Uterus (tissue), 3 donors: ENCODE measurements at regions not wholly inside any gene's neighbourhood (a gene's known extent, or its start where the extent isn't known, plus 50 kb on each side); places are given as distances from the start of the nearest gene placed in this dataset.

ENCODE experiments used
- DNase-seq, 2 donors: peaks; one replicate each; pipeline ENCODE4 v3.0.0-alpha.2; 2019 to 2020
- H3K27ac ChIP-seq, 2 donors: fragments of 200-600 bp; sonication (generic); 1 replicate in 1 of 2; 2 replicates in 1 of 2; pipeline ENCODE4 v1.5.1; 2016 to 2018
- H3K27me3 ChIP-seq, 2 donors: fragments of 200-600 bp; sonication (generic); one replicate each; pipeline ENCODE4 v1.5.1; 2018 to 2019; ENCODE audit warnings: control low read depth in 1 of 2
- H3K36me3 ChIP-seq, 2 donors: fragments of 200-600 bp; sonication (generic); one replicate each; pipeline ENCODE4 v1.5.1; 2019; ENCODE audit warnings: control low read depth in 1 of 2
- H3K4me1 ChIP-seq, 2 donors: fragments of 200-600 bp; sonication (generic); one replicate each; pipeline ENCODE4 v1.5.1; 2018 to 2019; ENCODE audit warnings: control low read depth in 1 of 2
- H3K4me3 ChIP-seq, 2 donors: fragments of 200-600 bp; sonication (generic); 1 replicate in 1 of 2; 2 replicates in 1 of 2; pipeline ENCODE4 v1.5.1; 2018 to 2019; ENCODE audit warnings: mild to moderate bottlenecking in 1 of 2
- H3K9me3 ChIP-seq, 2 donors: fragments of 200-600 bp; sonication (generic); one replicate each; pipeline ENCODE4 v1.5.1; 2019; ENCODE audit warnings: control low read depth in 1 of 2
- CTCF ChIP-seq, 4 experiments: fragments of 200-600 bp in 2 of 4; fragments of 450-650 bp in 2 of 4; sonication (generic) in 2 of 4; IDR thresholded peaks; one replicate each; pipeline ENCODE4 v1.5.1; 2016 to 2019; ENCODE audit warnings: antibody characterized with exemption in 4 of 4, mild to moderate bottlenecking in 2 of 4, moderate library complexity in 1 of 4
- POLR2A ChIP-seq, 2 donors: fragments of 450-650 bp; IDR thresholded peaks; one replicate each; pipeline ENCODE4 v1.6.1; 2016; ENCODE audit warnings: antibody characterized with exemption in 2 of 2, mild to moderate bottlenecking in 1 of 2, moderate library complexity in 1 of 2
- intact Hi-C: fragments of 100-400 bp; cut with DNase I; formaldehyde crosslinking; loops from one replicate; pipeline ENCODE4 v1.15.1; 2023; ENCODE audit warnings: low total_unique reads
- donor health status: DM: yes; HTN: yes; CAD: no.

- intact Hi-C loops = no loop called here
- H3K4me3 ChIP-seq = no peak overlapping the region
- H3K27ac ChIP-seq = no peak overlapping the region
- no peaks in the 10 kb centered on the region for H3K4me1 ChIP-seq
- no peak for DNase-seq
- TF ChIP-seq CTCF (IDR thresholded peaks at IDR 0.05) (no peak), POLR2A (IDR thresholded peaks at IDR 0.05) (no peak)
- no peaks in the 10 kb centered on the region for H3K36me3 ChIP-seq
- no peaks in the 10 kb centered on the region for H3K9me3 ChIP-seq
- H3K27me3 ChIP-seq = no peaks in the 10 kb centered on the region
Measured at GRCh38 chr1:232364654-232365382, 265.1 kb downstream of the SIPA1L2 start.

- DNase-seq = no peak
- H3K4me1 ChIP-seq = no peaks in the 10 kb centered on the region
Measured at GRCh38 chr1:232363008-232363407, 266.9 kb downstream of the SIPA1L2 start.

GRCh38 chr1:232357416-232357815 lies 272.5 kb downstream of the SIPA1L2 start:
- H3K9me3 ChIP-seq = no peaks in the 10 kb centered on the region
- H3K27me3 ChIP-seq = no peaks in the 10 kb centered on the region
- TF ChIP-seq CTCF (IDR thresholded peaks at IDR 0.05) = no peak
- TF ChIP-seq POLR2A (IDR thresholded peaks at IDR 0.05) = no peak
- no peak overlapping the region for H3K4me3 ChIP-seq
- no peaks in the 10 kb centered on the region for H3K36me3 ChIP-seq
- DNase-seq = no peak
- H3K27ac ChIP-seq = no peak overlapping the region
- intact Hi-C loops = no loop called here
- no peaks in the 10 kb centered on the region for H3K4me1 ChIP-seq

More at GRCh38 chr1:232363008-232363407, 266.9 kb downstream of the SIPA1L2 start:
- TF ChIP-seq POLR2A (IDR thresholded peaks at IDR 0.05) (no peak), CTCF (IDR thresholded peaks at IDR 0.05) (no peak)
- Histone ChIP-seq H3K4me3 (no peak overlapping the region), H3K27me3 (no peaks in the 10 kb centered on the region), H3K36me3 (no peaks in the 10 kb centered on the region), H3K27ac (no peak overlapping the region), H3K9me3 (no peaks in the 10 kb centered on the region)
- intact Hi-C loops = no loop called here

- no peak for DNase-seq
- no peak for TF ChIP-seq CTCF (IDR thresholded peaks at IDR 0.05)
- TF ChIP-seq POLR2A (IDR thresholded peaks at IDR 0.05) = no peak
- no peaks in the 10 kb centered on the region for H3K4me1 ChIP-seq
- intact Hi-C loops = no loop called here
- H3K36me3 ChIP-seq = no peaks in the 10 kb centered on the region
- no peaks in the 10 kb centered on the region for H3K27me3 ChIP-seq
- no peaks in the 10 kb centered on the region for H3K9me3 ChIP-seq
- H3K27ac ChIP-seq = no peak overlapping the region
- H3K4me3 ChIP-seq = no peak overlapping the region
Measured at GRCh38 chr1:232355162-232356006, 274.5 kb downstream of the SIPA1L2 start.

- TF ChIP-seq POLR2A (IDR thresholded peaks at IDR 0.05) (no peak), CTCF (IDR thresholded peaks at IDR 0.05) (no peak)
- Histone ChIP-seq H3K4me1 (no peaks in the 10 kb centered on the region), H3K9me3 (no peaks in the 10 kb centered on the region), H3K27me3 (no peaks in the 10 kb centered on the region), H3K4me3 (no peak overlapping the region), H3K36me3 (no peaks in the 10 kb centered on the region), H3K27ac (no peak overlapping the region)
- DNase-seq = no peak
- intact Hi-C loops = no loop called here
Measured at GRCh38 chr1:232353001-232353400, 276.9 kb downstream of the SIPA1L2 start.
